HepG2 (cell line): ENCODE measurements at regions not wholly inside any gene's neighbourhood (a gene's known extent, or its start where the extent isn't known, plus 50 kb on each side); places are given as distances from the start of the nearest gene placed in this dataset.

ENCODE experiments used
- ATAC-seq: fragments of 200-7000 bp; cut with Tn5 transposase; 3 replicates; pipeline ENCODE4 v1.9.1; 2020; ENCODE audit warnings: mild to moderate bottlenecking, moderate library complexity
- BruUV-seq: library from RNA; stranded (reverse); fragments of 400-500 nt; replicated peaks from 2 replicates; lab custom pipeline; 2021; lab: Mats Ljungman, UMichigan
- CTCF ChIA-PET: fragments of 300-600 bp; formaldehyde crosslinking; extraction: SDS; loops from one replicate; lab custom pipeline; 2021; ENCODE audit warnings: low total read pairs, inconsistent platforms, low intra/inter-chr PET ratio; lab: Yijun Ruan, JAX
- POLR2A ChIA-PET: fragments of 350-600 bp; sonication (Branson Sonifier 250); formaldehyde crosslinking; loops from one replicate; lab custom pipeline; 2020; ENCODE audit warnings: antibody characterized with exemption, inconsistent platforms; lab: Yijun Ruan, JAX
- DNase-seq: peaks from one replicate; pipeline ENCODE4 v3.0.0-alpha.2; 2015; ENCODE audit warnings: low spot score
- FAIRE-seq: peaks from 3 replicates; lab custom pipeline; 2011; peaks lifted over from hg19 to GRCh38; lab: Jason Lieb, UNC
- H2AFZ ChIP-seq: one replicate; pipeline ENCODE4 v1.6.1; 2011; ENCODE audit warnings: low read length, inconsistent platforms
- H3K27ac ChIP-seq: fragments of 300-600 bp; 3 replicates; pipeline ENCODE4 v1.8.0; 2011; ENCODE audit warnings: mixed run types, mild to moderate bottlenecking, mixed read lengths, low read length, inconsistent platforms; ENCODE audit not compliant: insufficient read depth; ENCODE audit errors: extremely low read length
- H3K27me3 ChIP-seq, 2 experiments: fragments of 200-600 bp in 1 of 2; 2 replicates in 1 of 2; 3 replicates in 1 of 2; pipeline versions ENCODE4 v1.6.0 to v1.8.0; 2011; ENCODE audit warnings: low read length in 2 of 2, mild to moderate bottlenecking in 2 of 2, moderate library complexity in 2 of 2, inconsistent platforms in 1 of 2; ENCODE audit not compliant: insufficient read depth in 2 of 2, control insufficient read depth in 1 of 2
- H3K36me3 ChIP-seq, 2 experiments: fragments of 200-600 bp in 1 of 2; replicated peaks in 1 of 2; 2 replicates in 1 of 2; 3 replicates in 1 of 2; pipeline versions ENCODE4 v1.5.1 to v1.8.0; 2011; ENCODE audit warnings: low read length in 2 of 2, inconsistent platforms in 1 of 2; ENCODE audit not compliant: insufficient read depth in 2 of 2, control insufficient read depth in 1 of 2
- H3K4me1 ChIP-seq: 2 replicates; pipeline ENCODE4 v1.5.1; 2012; ENCODE audit warnings: low read length, inconsistent platforms; ENCODE audit not compliant: insufficient read depth
- H3K4me2 ChIP-seq: 2 replicates; pipeline ENCODE4 v1.6.0; 2011; ENCODE audit warnings: low read depth, low read length, inconsistent platforms
- H3K4me3 ChIP-seq, 3 experiments: fragments of 200-600 bp in 1 of 3; sonication (generic), shearing (Covaris generic) in 1 of 3; replicated peaks in 1 of 3; 2 replicates each; pipeline ENCODE4 v1.5.1; 2011 to 2016; ENCODE audit warnings: low read length in 3 of 3, inconsistent platforms in 2 of 3, low read depth in 2 of 3, mild to moderate bottlenecking in 2 of 3, control low read depth in 1 of 3, mixed read lengths in 1 of 3; ENCODE audit not compliant: insufficient read depth in 1 of 3
- H3K79me2 ChIP-seq: one replicate; pipeline ENCODE4 v1.6.1; 2011; ENCODE audit warnings: low read length, inconsistent platforms; ENCODE audit not compliant: insufficient read depth
- H3K9ac ChIP-seq: 2 replicates; pipeline ENCODE4 v1.6.0; 2011; ENCODE audit warnings: mild to moderate bottlenecking, low read depth, low read length, inconsistent platforms; ENCODE audit not compliant: insufficient read depth
- H3K9me3 ChIP-seq: 2 replicates; pipeline ENCODE4 v1.5.1; 2012; ENCODE audit warnings: mild to moderate bottlenecking, low read length
- H4K20me1 ChIP-seq: 2 replicates; pipeline ENCODE4 v1.6.0; 2011; ENCODE audit warnings: inconsistent platforms, mild to moderate bottlenecking, low read length, moderate library complexity; ENCODE audit not compliant: insufficient read depth
- ARID4A ChIP-seq: sonication (generic); formaldehyde crosslinking; IDR thresholded peaks from 2 replicates; pipeline ENCODE4 v1.5.0; 2020; ENCODE audit warnings: mild to moderate bottlenecking, missing genetic modification reagents, borderline replicate concordance
- BHLHE40 ChIP-seq: IDR thresholded peaks from 2 replicates; pipeline ENCODE4 v1.6.1; 2011; ENCODE audit warnings: low read length, improper control_type of control experiment
- BRD4 ChIP-seq: sonication (generic); formaldehyde crosslinking; IDR thresholded peaks from 2 replicates; pipeline ENCODE4 v1.4.0; 2020; ENCODE audit warnings: missing genetic modification reagents
- EP300 ChIP-seq, 3 experiments: sonication (generic) in 1 of 3; formaldehyde crosslinking in 1 of 3; IDR thresholded peaks; 2 replicates each; pipeline versions ENCODE4 v1.5.1 to v1.6.1; 2011 to 2020; ENCODE audit warnings: low read depth in 2 of 3, low read length in 2 of 3, borderline replicate concordance in 1 of 3, improper control_type of control experiment in 1 of 3, mild to moderate bottlenecking in 1 of 3, missing genetic modification reagents in 1 of 3, moderate library complexity in 1 of 3
- GATA4 ChIP-seq: sonication (generic); IDR thresholded peaks from 2 replicates; pipeline ENCODE4 v1.6.1; 2016; ENCODE audit warnings: antibody characterized with exemption, low read depth, borderline replicate concordance
- ISL2 ChIP-seq: sonication (generic); formaldehyde crosslinking; IDR thresholded peaks from 2 replicates; pipeline ENCODE4 v1.5.0; 2020; ENCODE audit warnings: missing genetic modification reagents
- KMT2B ChIP-seq: IDR thresholded peaks from 2 replicates; pipeline ENCODE4 v1.6.1; 2016; ENCODE audit warnings: missing genetic modification reagents, missing compliant biosample characterization
- NAIF1 ChIP-seq: sonication (generic); formaldehyde crosslinking; IDR thresholded peaks from 2 replicates; pipeline ENCODE4 v1.5.0; 2020; ENCODE audit warnings: mild to moderate bottlenecking, missing genetic modification reagents, borderline replicate concordance
- NFE2L2 ChIP-seq: fragments of 150-350 bp; IDR thresholded peaks from 2 replicates; pipeline ENCODE4 v1.6.1; 2014; ENCODE audit warnings: low read length
- NRL ChIP-seq: sonication (generic); formaldehyde crosslinking; IDR thresholded peaks from 2 replicates; pipeline ENCODE4 v1.5.0; 2020; ENCODE audit warnings: missing genetic modification reagents, mild to moderate bottlenecking, moderate library complexity, borderline replicate concordance
- PAWR ChIP-seq: sonication (generic); formaldehyde crosslinking; IDR thresholded peaks from 2 replicates; pipeline ENCODE4 v1.4.0; 2020; ENCODE audit warnings: missing genetic modification reagents, mild to moderate bottlenecking, borderline replicate concordance
- TBX2 ChIP-seq: sonication (generic); formaldehyde crosslinking; IDR thresholded peaks from 2 replicates; pipeline ENCODE4 v1.5.0; 2020; ENCODE audit warnings: missing genetic modification reagents, mild to moderate bottlenecking, borderline replicate concordance
- ZNF292 ChIP-seq: sonication (generic); formaldehyde crosslinking; IDR thresholded peaks from 2 replicates; pipeline ENCODE4 v1.8.1; 2022; ENCODE audit warnings: mild to moderate bottlenecking, low read depth, missing genetic modification reagents, borderline replicate concordance
- ZNF468 ChIP-seq: sonication (generic); formaldehyde crosslinking; IDR thresholded peaks from 2 replicates; pipeline ENCODE4 v1.8.0; 2022; ENCODE audit warnings: mild to moderate bottlenecking, moderate library complexity, missing genetic modification reagents
- ZNF605 ChIP-seq: sonication (generic); formaldehyde crosslinking; IDR thresholded peaks from 2 replicates; pipeline ENCODE4 v1.8.0; 2022; ENCODE audit warnings: mild to moderate bottlenecking, missing genetic modification reagents
- ZNF720 ChIP-seq: sonication (generic); formaldehyde crosslinking; IDR thresholded peaks from 2 replicates; pipeline ENCODE4 v1.4.0; 2020; ENCODE audit warnings: missing genetic modification reagents
- ZNF768 ChIP-seq: sonication (generic); formaldehyde crosslinking; IDR thresholded peaks from 2 replicates; pipeline ENCODE4 v1.4.0; 2020; ENCODE audit warnings: missing genetic modification reagents
- WGBS: methylation state at CpG from one replicate; pipeline ENCODE4 v1.1.6; 2017; ENCODE audit warnings: low lambda C conversion rate; 5-methylcytosine and 5-hydroxymethylcytosine counted together
- in situ Hi-C: cut with HindIII; loops from 2 replicates; pipeline ENCODE4 v1.10.0; 2017; ENCODE audit warnings: low pct_unique_long_range_greater_than_20kb; ENCODE audit not compliant: extremely low pct_ligation_motif_present
- intact Hi-C: fragments of 100-400 bp; cut with micrococcal nuclease; formaldehyde crosslinking; loops from one replicate; pipeline ENCODE4 v1.10.0; 2022; ENCODE audit not compliant: unreplicated experiment

GRCh38 chr7:16301291-16301690 lies 120.0 kb downstream of the CRPPA start:
- no peak overlapping the region for H3K9ac ChIP-seq
- H3K9me3 ChIP-seq = no peaks in the 10 kb centered on the region
- DNase-seq (no peak), FAIRE-seq (no peak), ATAC-seq (no peak)
- no peaks in the 10 kb centered on the region for H3K79me2 ChIP-seq
- no peak overlapping the region for H3K4me2 ChIP-seq
- H2AFZ ChIP-seq = no peak overlapping the region
- in situ Hi-C loops = no loop called here
- H3K27me3 ChIP-seq = no peaks in the 10 kb centered on the region
- intact Hi-C loops = no loop called here
- H4K20me1 ChIP-seq = no peaks in the 10 kb centered on the region
- H3K4me1 ChIP-seq = no peaks in the 10 kb centered on the region
- CTCF ChIA-PET = no interaction called here
- no TSS peak for BruUV-seq
- no peaks in the 10 kb centered on the region for H3K36me3 ChIP-seq
- H3K4me3 ChIP-seq = no peak overlapping the region
- POLR2A ChIA-PET = no interaction called here
- no peak for TF ChIP-seq PAWR (CRISPR knock-in tag)
- no peak for TF ChIP-seq NFE2L2
- TF ChIP-seq KMT2B (CRISPR knock-in tag) = no peak
- no peak for TF ChIP-seq NAIF1 (CRISPR knock-in tag)
- no peak for TF ChIP-seq ISL2 (CRISPR knock-in tag)
- 29% methylated on average over 4 of the region's 4 CpGs for WGBS
- H3K27ac ChIP-seq = no peak overlapping the region

GRCh38 chr7:16300361-16300895 lies 120.9 kb downstream of the CRPPA start:
- no peaks in the 10 kb centered on the region for H3K4me1 ChIP-seq
- no peak overlapping the region for H2AFZ ChIP-seq
- no peak for FAIRE-seq
- no peaks in the 10 kb centered on the region for H3K36me3 ChIP-seq
- H3K9ac ChIP-seq = no peak overlapping the region
- intact Hi-C loops (no loop called here), in situ Hi-C loops (no loop called here)
- no peak for ATAC-seq
- H3K79me2 ChIP-seq = no peaks in the 10 kb centered on the region
- no peak for DNase-seq
- POLR2A ChIA-PET = no interaction called here
- H3K4me2 ChIP-seq = no peak overlapping the region
- H3K4me3 ChIP-seq = no peak overlapping the region
- CTCF ChIA-PET = no interaction called here
- WGBS = 34% methylated on average over 3 of the region's 3 CpGs
- no peak overlapping the region for H3K27ac ChIP-seq
- H3K27me3 ChIP-seq = no peaks in the 10 kb centered on the region
- BruUV-seq = no TSS peak
- no peaks in the 10 kb centered on the region for H3K9me3 ChIP-seq
- H4K20me1 ChIP-seq = no peaks in the 10 kb centered on the region
- no peak for TF ChIP-seq EP300 (IDR thresholded peaks at IDR 0.05; ENCODE audit: low read depth in 2 of 2, low read length in 2 of 2)
- no peak for TF ChIP-seq EP300 (CRISPR knock-in tag; IDR thresholded peaks at IDR 0.05; ENCODE audit: borderline replicate concordance)
- no peak for TF ChIP-seq BHLHE40
- no peak for TF ChIP-seq ZNF605 (CRISPR knock-in tag)
- TF ChIP-seq TBX2 = no peak
- no peak for TF ChIP-seq ZNF768 (CRISPR knock-in tag)
- TF ChIP-seq NRL (CRISPR knock-in tag) = no peak
- no peak for TF ChIP-seq BRD4
- TF ChIP-seq ZNF720 (CRISPR knock-in tag) = no peak
- no peak for TF ChIP-seq ZNF292 (CRISPR knock-in tag)
- TF ChIP-seq GATA4 = no peak
- TF ChIP-seq ZNF468 = no peak
- TF ChIP-seq ARID4A (CRISPR knock-in tag) = no peak
